ENCODE measurements at regions not wholly inside any gene's neighbourhood (a gene's known extent, or its start where the extent isn't known, plus 50 kb on each side); places are given as distances from the start of the nearest gene placed in this dataset.

- no peaks in the 10 kb centered on the region for H3K9me3 ChIP-seq (ENCODE audit: insufficient read depth in 2 of 2, low read depth in 1 of 2, low read length in 1 of 2)
- ChIA-PET POLR2A (ENCODE audit: partially characterized antibody) (no interaction called here), CTCF (ENCODE audit: partially characterized antibody) (no interaction called here)
- H2BK20ac ChIP-seq (ENCODE audit: low read length): no peak overlapping the region
- H2AK5ac ChIP-seq (ENCODE audit: low read depth, low read length): no peak overlapping the region
- H3K56ac ChIP-seq (replicated peaks; ENCODE audit: insufficient read length, low read depth, low read length): no peak overlapping the region
- 93% methylated on average over 26 of the region's 29 CpGs; no CpG with 5 or more reads in 1 of the 2 experiments for WGBS, 2 experiments (ENCODE audit: extremely low coverage in 1 of 2, insufficient coverage in 1 of 2, insufficient read length in 1 of 2, insufficient replicate concordance in 2 of 2, low coverage in 1 of 2, low lambda C conversion rate in 2 of 2, missing lambda C conversion rate in 1 of 2)
- no peaks in the 10 kb centered on the region for H3K36me3 ChIP-seq (ENCODE audit: control insufficient read depth in 2 of 4, insufficient read depth in 4 of 4, low read length in 3 of 4)
- no peak overlapping the region for H3K9ac ChIP-seq (replicated peaks in 1 of 4; ENCODE audit: extremely low read depth in 1 of 4, low read depth in 3 of 4, low read length in 3 of 4)
- H2BK15ac ChIP-seq (ENCODE audit: low read length): 0 out of 2 replicates have a peak overlapping the region, but pooled peaks have one; percentile 61
- H3K27me3 ChIP-seq (replicated peaks in 1 of 4; ENCODE audit: control insufficient read depth in 3 of 4, extremely low read depth in 1 of 4, insufficient read depth in 3 of 4, low read length in 3 of 4): peaks cover 0 to 6% (median 5%) of the 10 kb centered on the region in 4 experiments; a peak in 2 of 7 replicates
- H2BK12ac ChIP-seq (ENCODE audit: low read depth, low read length): no peak overlapping the region
- H3K79me1 ChIP-seq (ENCODE audit: low read depth, low read length): no peaks in the 10 kb centered on the region
- peak overlapping the region; percentile 57 for H4K8ac ChIP-seq (ENCODE audit: extremely low read depth, insufficient read depth, low read length)
- H3K18ac ChIP-seq (ENCODE audit: extremely low read depth, low read length): no peak overlapping the region
- H3K27ac ChIP-seq (ENCODE audit: low read depth, low read length): no peak overlapping the region
- no peak overlapping the region for H3K4me3 ChIP-seq (ENCODE audit: extremely low read depth in 1 of 4, insufficient read depth in 2 of 4, low read depth in 3 of 4, low read length in 4 of 4)
- no peak overlapping the region for H2BK120ac ChIP-seq (replicated peaks; ENCODE audit: low read depth, low read length)
- no peak for DNase-seq (ENCODE audit: low read depth in 1 of 2, low spot score in 2 of 2)
- H4K91ac ChIP-seq (replicated peaks; ENCODE audit: insufficient read length, low read length): no peak overlapping the region
- no peak for FAIRE-seq
- no peak overlapping the region for H2AFZ ChIP-seq (ENCODE audit: low read length)
- H3K23me2 ChIP-seq (ENCODE audit: low read depth, low read length): no peaks in the 10 kb centered on the region
- H3K4me1 ChIP-seq (replicated peaks in 1 of 4; ENCODE audit: control insufficient read depth in 3 of 4, insufficient read depth in 4 of 4, low read length in 3 of 4): peaks cover 0 to 18% (median 12%) of the 10 kb centered on the region in 4 experiments; a peak in 6 of 7 replicates
- H3K4ac ChIP-seq (replicated peaks; ENCODE audit: insufficient read length, low read depth, low read length): no peak overlapping the region
- H3K79me2 ChIP-seq (ENCODE audit: control insufficient read depth in 1 of 2, insufficient read depth in 2 of 2, low read length in 2 of 2): no peaks in the 10 kb centered on the region
- H2BK5ac ChIP-seq (ENCODE audit: low read depth, low read length): no peak overlapping the region
- H3K4me2 ChIP-seq (ENCODE audit: insufficient read depth in 1 of 2, low read depth in 2 of 2, low read length in 2 of 2): no peak overlapping the region
- no peak overlapping the region for H3K23ac ChIP-seq (ENCODE audit: insufficient read length)
- H4K20me1 ChIP-seq (replicated peaks in 1 of 2; ENCODE audit: control insufficient read depth in 1 of 2, insufficient read depth in 2 of 2, low read length in 2 of 2): no peaks in the 10 kb centered on the region
- H4K5ac ChIP-seq (ENCODE audit: insufficient read length, low read depth, low read length): no peak overlapping the region
- no peak overlapping the region for H3K14ac ChIP-seq (ENCODE audit: insufficient read length)
- no peak for TF ChIP-seq POLR2A (IDR thresholded peaks at IDR 0.05; ENCODE audit: control extremely low read depth in 1 of 2, low read depth in 2 of 2, low read length in 2 of 2)
- TF ChIP-seq KDM5A (IDR thresholded peaks at IDR 0.05; ENCODE audit: low read length): no peak
- no peak for TF ChIP-seq TCF12 (IDR thresholded peaks at IDR 0.05; ENCODE audit: low read depth, low read length)
- TF ChIP-seq NRF1 (IDR thresholded peaks at IDR 0.05; ENCODE audit: low read depth, low read length): no peak
- TF ChIP-seq SIRT6 (IDR thresholded peaks at IDR 0.05; ENCODE audit: low read length): no peak
- TF ChIP-seq E2F6 (IDR thresholded peaks at IDR 0.05): no peak
- no peak for TF ChIP-seq USF2 (IDR thresholded peaks at IDR 0.05; ENCODE audit: low read length)
- no peak for TF ChIP-seq SAP30 (IDR thresholded peaks at IDR 0.05; ENCODE audit: insufficient read depth, insufficient replicate concordance, low read length)
- TF ChIP-seq HDAC2 (IDR thresholded peaks at IDR 0.05; ENCODE audit: borderline replicate concordance in 1 of 2, low read depth in 2 of 2, low read length in 2 of 2): no peak
- no peak for TF ChIP-seq ZNF274 (IDR thresholded peaks at IDR 0.05; ENCODE audit: borderline replicate concordance, extremely low read depth, low read length)
- TF ChIP-seq CBX5 (IDR thresholded peaks at IDR 0.05; ENCODE audit: low read depth, low read length): no peak
- TF ChIP-seq CTBP2 (IDR thresholded peaks at IDR 0.05; ENCODE audit: borderline replicate concordance, insufficient read depth, insufficient read length, low read length): no peak
These were observed 332.6 kb upstream of the SFSWAP start for GRCh38 chr12:131378176-131378842.

Data from H1 (cell line).